Fibroblast of pulmonary artery (primary cell): ENCODE measurements at regions not wholly inside any gene's neighbourhood (a gene's known extent, or its start where the extent isn't known, plus 50 kb on each side); places are given as distances from the start of the nearest gene placed in this dataset.

Experiments
- DNase-seq: peaks from one replicate; pipeline ENCODE4 v3.0.0-alpha.2; 2010; ENCODE audit warnings: low read depth
- H3K4me3 ChIP-seq: replicated peaks from 2 replicates; pipeline ENCODE4 v1.5.1; 2011; ENCODE audit warnings: low read depth, mild to moderate bottlenecking, control low read depth, low read length, moderate library complexity
- TF ChIP-seq, protein P1 (sequence below): IDR thresholded peaks from 2 replicates; pipeline ENCODE4 v1.5.1; 2011; ENCODE audit warnings: mild to moderate bottlenecking, control low read depth, low read length, inconsistent platforms; ENCODE audit errors: missing control alignments

GRCh38 chr6:2482773-2483172 is 237.4 kb upstream of the GMDS start:
- no peak overlapping the region for H3K4me3 ChIP-seq
- TF ChIP-seq, protein P1, sequence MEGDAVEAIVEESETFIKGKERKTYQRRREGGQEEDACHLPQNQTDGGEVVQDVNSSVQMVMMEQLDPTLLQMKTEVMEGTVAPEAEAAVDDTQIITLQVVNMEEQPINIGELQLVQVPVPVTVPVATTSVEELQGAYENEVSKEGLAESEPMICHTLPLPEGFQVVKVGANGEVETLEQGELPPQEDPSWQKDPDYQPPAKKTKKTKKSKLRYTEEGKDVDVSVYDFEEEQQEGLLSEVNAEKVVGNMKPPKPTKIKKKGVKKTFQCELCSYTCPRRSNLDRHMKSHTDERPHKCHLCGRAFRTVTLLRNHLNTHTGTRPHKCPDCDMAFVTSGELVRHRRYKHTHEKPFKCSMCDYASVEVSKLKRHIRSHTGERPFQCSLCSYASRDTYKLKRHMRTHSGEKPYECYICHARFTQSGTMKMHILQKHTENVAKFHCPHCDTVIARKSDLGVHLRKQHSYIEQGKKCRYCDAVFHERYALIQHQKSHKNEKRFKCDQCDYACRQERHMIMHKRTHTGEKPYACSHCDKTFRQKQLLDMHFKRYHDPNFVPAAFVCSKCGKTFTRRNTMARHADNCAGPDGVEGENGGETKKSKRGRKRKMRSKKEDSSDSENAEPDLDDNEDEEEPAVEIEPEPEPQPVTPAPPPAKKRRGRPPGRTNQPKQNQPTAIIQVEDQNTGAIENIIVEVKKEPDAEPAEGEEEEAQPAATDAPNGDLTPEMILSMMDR: no peak
- no peak for DNase-seq

- DNase-seq: no peak
- TF ChIP-seq, protein P1: no peak
- no peak overlapping the region for H3K4me3 ChIP-seq
Observed at GRCh38 chr6:2481307-2481706, 235.9 kb upstream of the GMDS start.

DNA sequence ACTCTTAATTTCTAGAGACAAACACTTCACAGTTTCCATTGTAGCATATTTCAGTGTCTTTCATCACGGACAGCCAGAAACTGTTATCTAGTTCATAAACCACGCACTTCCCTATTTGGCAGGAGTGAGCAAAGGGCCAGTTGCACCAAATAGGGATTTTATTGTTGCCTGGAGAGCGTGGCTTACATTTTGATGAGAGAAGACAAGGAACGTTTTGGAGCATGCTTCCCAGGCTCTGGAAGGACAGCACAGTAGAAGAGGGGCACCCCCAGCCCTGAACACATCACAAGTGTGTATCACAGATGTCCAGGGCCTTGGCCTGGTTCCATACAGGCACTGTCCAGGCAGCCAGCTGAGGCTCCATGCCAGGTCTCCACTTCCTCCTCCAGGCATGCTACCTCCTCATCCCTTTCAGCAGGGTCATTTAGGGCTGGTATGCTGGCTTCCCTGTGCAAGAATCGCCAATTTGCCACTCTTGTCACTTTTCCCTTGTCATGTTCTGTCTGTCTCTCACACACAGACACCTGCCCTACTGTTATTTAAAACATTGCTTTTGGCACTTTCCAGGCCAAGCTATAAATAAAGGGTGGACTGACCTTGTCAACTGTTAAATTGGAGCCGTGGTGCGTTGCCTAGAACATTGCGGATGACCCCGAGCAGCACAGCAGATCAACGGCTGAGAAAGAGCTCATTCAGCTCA is 235.0 kb upstream of the GMDS start:
- DNase-seq: peak; percentile 27
- TF ChIP-seq, protein P1: no peak
- H3K4me3 ChIP-seq: no peak overlapping the region

GRCh38 chr6:2478200-2478599 is 232.8 kb upstream of the GMDS start:
- peak; percentile 49 for DNase-seq
- TF ChIP-seq, protein P1: no peak
- no peak overlapping the region for H3K4me3 ChIP-seq

DNA sequence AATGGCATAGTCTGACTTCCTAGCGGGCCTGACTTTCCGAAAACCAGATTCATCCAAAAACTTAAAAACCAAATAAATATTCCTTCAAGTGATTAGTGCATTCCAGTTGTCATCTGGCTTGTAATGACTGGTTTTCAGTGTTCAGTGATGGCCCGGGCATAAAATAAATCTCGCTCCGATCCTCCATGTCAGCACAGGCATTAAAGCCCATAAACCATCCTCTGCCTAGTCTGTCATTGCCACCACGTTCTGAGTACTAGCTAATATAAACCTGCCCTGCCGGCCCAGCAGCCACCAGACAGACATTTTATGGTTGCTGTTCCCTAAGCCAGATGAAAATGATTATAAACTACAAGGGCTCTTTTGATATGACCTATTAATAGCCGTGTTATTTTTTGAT is 232.3 kb upstream of the GMDS start:
- TF ChIP-seq, protein P1: no peak
- no peak for DNase-seq
- no peak overlapping the region for H3K4me3 ChIP-seq

GRCh38 chr6:2477250-2477649 is 231.8 kb upstream of the GMDS start:
- no peak overlapping the region for H3K4me3 ChIP-seq
- no peak for DNase-seq
- TF ChIP-seq, protein P1: no peak

DNA sequence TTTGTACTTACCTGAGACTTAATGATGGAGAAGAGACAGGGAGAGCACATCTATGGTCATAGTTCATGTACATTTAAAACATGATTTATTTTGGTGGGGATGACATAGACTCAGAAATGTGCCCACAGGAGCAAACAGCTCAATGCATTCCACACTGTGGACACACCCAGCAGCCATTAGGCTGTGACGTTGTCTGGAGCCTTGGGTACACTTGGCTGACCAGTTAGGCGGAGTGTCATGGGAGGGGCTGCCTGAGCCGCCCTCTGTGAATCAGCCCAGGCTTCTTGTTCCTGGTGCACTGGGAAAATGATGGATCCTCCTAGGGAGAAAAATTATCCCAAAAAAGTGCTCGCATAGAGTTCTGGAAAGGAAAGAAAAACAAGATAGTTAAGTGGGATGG is 231.0 kb upstream of the GMDS start:
- peak; percentile 3 for DNase-seq
- TF ChIP-seq, protein P1: no peak
- no peak overlapping the region for H3K4me3 ChIP-seq
